WERI-Rb-1 (cell line): ENCODE measurements at regions not wholly inside any gene's neighbourhood (a gene's known extent, or its start where the extent isn't known, plus 50 kb on each side); places are given as distances from the start of the nearest gene placed in this dataset.
"Not testable (repeated sequence)": the region's sequence is repeated elsewhere in the genome, so short reads cannot be mapped to it uniquely, and the experiment has no call there.

Experiments
- DNase-seq: peaks from one replicate; pipeline ENCODE4 v3.0.0-alpha.2; 2020
- H3K27ac ChIP-seq: fragments of 250-450 bp; sonication (Bioruptor Pico); 2 replicates; pipeline ENCODE4 v1.5.1; 2020; ENCODE audit warnings: mild to moderate bottlenecking, moderate library complexity
- H3K27me3 ChIP-seq: fragments of 250-450 bp; sonication (Bioruptor Pico); 2 replicates; pipeline ENCODE4 v1.5.1; 2021; ENCODE audit warnings: mild to moderate bottlenecking, low read depth, moderate library complexity; ENCODE audit not compliant: insufficient read depth, severe bottlenecking
- H3K36me3 ChIP-seq: fragments of 250-450 bp; sonication (Bioruptor Pico); 2 replicates; pipeline ENCODE4 v1.5.1; 2020; ENCODE audit warnings: mild to moderate bottlenecking, moderate library complexity
- H3K4me3 ChIP-seq: 2 replicates; pipeline ENCODE4 v1.5.1; 2011; ENCODE audit warnings: low read depth, mild to moderate bottlenecking, control low read depth, low read length
- H3K9me3 ChIP-seq: fragments of 250-450 bp; sonication (Bioruptor Pico); 2 replicates; pipeline ENCODE4 v1.5.1; 2021; ENCODE audit warnings: mild to moderate bottlenecking, moderate library complexity; ENCODE audit not compliant: severe bottlenecking

DNA sequence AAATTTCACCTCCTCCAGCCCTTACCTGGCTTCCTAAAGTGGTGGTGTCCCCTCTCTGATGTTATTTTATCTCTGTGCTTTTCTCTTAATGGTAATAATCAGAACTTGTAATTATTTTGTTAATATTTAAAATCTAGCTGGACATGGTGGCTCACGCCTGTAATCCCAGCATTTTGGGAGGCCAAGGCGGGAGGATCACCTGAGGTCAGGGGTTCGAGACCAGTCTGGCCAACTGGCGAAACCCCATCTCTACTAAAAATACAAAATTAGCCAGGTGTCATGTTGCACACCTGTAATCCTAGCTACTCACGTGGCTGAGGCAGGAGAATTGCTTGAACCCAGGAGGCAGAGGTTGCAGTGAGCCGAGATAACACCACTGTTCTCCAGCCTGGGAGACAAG lies 4780.8 kb upstream of the OR11H1 start:
- H3K27ac ChIP-seq, H3K27me3 ChIP-seq, H3K4me3 ChIP-seq, H3K9me3 ChIP-seq, DNase-seq, H3K36me3 ChIP-seq: not testable (repeated sequence)

DNA sequence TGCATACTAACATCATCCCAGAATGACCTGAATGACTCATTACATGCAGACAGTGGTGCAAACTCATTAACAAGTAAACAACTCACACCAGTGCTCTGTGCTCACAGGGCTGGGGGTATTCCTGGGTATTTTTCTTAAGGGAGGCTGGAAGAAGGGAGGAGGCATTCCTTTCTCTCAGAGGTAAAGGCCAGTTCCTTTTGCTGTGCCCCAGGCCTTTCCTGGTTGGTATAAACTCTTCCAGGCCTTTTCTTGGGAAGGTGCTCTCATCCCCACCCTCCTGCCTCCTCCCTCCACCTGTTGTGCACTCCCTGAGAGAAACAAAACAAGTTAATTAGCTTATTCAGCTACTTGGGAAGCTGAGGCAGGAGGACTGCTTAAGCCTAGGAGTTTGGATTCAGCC lies 4779.2 kb upstream of the OR11H1 start:
- not testable (repeated sequence) for H3K9me3 ChIP-seq

GRCh38 chr22:10749423-10749822 lies 4778.6 kb upstream of the OR11H1 start:
- not testable (repeated sequence) for H3K36me3 ChIP-seq, H3K27me3 ChIP-seq, H3K9me3 ChIP-seq, DNase-seq, H3K4me3 ChIP-seq, H3K27ac ChIP-seq

More for the DNA sequence above, 4779.2 kb upstream of the OR11H1 start:
- H3K4me3 ChIP-seq, DNase-seq, H3K27me3 ChIP-seq, H3K36me3 ChIP-seq, H3K27ac ChIP-seq: not testable (repeated sequence)

DNA sequence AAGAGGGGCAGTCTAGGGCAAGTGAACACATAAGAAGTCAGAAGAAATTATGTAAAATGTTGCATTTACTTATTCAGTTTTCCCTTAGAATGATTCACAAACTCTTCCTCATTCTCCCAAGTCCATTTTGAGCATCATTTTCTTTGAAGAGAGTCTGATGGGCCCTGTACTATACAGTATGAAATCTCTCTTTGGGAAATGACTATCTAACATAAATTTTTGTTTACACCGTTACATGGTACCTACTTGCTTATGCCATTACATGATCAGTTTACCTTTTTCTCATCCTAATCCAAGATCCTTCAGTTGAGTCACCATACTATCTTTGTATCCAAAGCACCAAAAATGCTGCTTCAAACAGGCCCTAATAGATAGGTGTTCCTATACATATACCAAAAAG lies 4774.4 kb upstream of the OR11H1 start:
- H3K36me3 ChIP-seq, H3K27me3 ChIP-seq, H3K9me3 ChIP-seq, H3K4me3 ChIP-seq, H3K27ac ChIP-seq, DNase-seq: not testable (repeated sequence)

DNA sequence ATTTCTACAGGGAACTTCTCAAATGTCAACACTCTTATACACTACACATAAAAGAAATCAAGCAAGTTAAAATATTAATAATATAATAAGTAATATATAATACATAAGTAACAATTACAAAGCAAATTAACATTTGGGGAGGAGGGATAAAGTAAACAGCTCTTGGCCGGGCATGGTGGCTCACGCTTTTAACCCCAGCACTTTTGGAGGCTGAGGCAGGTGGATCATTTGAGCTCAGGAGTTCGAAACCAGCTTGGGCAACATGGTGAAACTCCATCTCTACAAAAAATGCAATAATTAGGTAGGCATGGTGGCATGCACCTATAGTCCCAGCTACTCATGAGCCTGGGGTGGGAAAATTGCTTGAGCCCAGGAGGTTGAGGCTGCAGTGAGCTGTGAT lies 4772.6 kb upstream of the OR11H1 start:
- not testable (repeated sequence) for H3K9me3 ChIP-seq, H3K4me3 ChIP-seq, H3K36me3 ChIP-seq, H3K27ac ChIP-seq, DNase-seq, H3K27me3 ChIP-seq

DNA sequence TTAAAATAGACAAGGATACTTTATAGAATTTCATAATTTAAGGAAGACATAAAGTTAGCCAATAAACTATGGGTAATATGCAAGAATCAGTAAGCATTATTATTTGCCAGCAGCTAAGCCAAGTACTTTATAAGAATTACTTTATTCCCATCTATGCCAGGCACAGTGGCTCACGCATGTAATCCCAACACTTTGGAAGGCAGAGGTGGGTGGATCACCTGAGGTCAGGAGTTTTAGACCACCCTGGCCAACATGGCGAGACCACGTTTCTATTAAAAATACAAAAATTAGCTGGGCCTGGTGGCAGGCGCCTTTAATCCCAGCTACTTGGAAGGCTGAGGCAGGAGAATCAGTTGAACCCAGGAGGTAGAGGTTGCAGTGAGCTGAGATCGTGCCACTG lies 4767.6 kb upstream of the OR11H1 start:
- H3K9me3 ChIP-seq, DNase-seq, H3K27me3 ChIP-seq, H3K27ac ChIP-seq, H3K36me3 ChIP-seq, H3K4me3 ChIP-seq: not testable (repeated sequence)

- H3K4me3 ChIP-seq, H3K9me3 ChIP-seq, H3K27ac ChIP-seq, DNase-seq, H3K36me3 ChIP-seq, H3K27me3 ChIP-seq: not testable (repeated sequence)
Measured at GRCh38 chr22:10766320-10766719, 4761.7 kb upstream of the OR11H1 start.

GRCh38 chr22:10768875-10769274 lies 4759.1 kb upstream of the OR11H1 start:
- H3K9me3 ChIP-seq, DNase-seq, H3K27me3 ChIP-seq, H3K36me3 ChIP-seq, H3K4me3 ChIP-seq, H3K27ac ChIP-seq: not testable (repeated sequence)

DNA sequence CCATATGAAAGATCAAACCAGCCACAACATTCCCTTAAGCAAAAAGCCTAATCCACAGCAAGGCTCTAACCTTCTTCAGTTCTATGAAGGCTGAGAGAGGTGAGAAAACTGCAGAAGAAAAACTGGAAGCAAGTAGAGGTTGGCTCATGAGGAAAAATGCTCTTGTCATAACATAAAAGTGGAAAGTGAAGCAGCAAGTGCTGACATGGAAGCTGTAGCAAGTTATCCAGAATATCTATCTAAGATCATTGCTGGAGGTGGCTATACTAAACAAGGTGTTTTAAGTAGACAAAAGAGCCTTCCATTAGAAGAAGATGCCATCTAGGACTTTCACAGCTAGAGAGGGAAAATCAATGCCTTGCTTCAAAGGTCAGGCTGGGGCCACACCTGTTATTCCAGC lies 4756.2 kb upstream of the OR11H1 start:
- not testable (repeated sequence) for DNase-seq, H3K27ac ChIP-seq, H3K4me3 ChIP-seq, H3K36me3 ChIP-seq, H3K9me3 ChIP-seq, H3K27me3 ChIP-seq

GRCh38 chr22:10773341-10773740 lies 4754.7 kb upstream of the OR11H1 start:
- not testable (repeated sequence) for H3K9me3 ChIP-seq, DNase-seq, H3K27ac ChIP-seq, H3K36me3 ChIP-seq, H3K27me3 ChIP-seq, H3K4me3 ChIP-seq

DNA sequence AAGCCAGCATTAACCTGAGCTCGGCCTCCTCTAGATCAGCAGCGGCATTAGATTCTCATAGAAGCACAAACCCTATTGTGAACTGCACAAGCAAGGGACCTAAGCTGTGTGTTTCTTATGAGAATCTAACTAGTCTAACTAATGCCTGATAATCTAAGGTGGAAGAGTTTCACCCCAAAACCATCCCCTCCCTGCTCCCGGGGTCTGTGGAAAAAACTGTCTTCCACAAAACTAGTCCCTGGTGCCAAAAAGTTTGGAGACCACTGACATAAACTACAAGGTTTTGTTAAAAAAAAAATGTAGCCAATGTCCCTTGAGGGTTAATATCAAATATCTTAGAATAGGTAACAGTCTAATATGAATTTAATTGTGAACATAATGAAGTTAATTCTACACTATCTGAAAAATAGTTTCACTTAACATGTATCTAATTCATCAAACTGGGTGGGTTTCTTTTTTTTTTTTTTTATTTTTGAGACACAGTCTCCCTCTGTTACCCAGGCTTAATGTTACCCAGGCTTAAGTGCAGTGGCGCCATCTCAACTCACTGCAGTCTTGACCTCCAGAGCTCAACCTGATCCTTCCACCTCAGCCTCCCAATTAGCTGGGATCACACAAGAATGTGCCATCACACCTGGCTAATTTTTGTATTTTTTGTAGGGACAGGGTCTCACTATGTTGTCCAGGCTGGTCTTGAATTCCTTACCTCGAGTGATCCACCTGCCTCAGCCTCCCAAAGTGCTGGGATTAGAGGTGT lies 4752.2 kb upstream of the OR11H1 start:
- H3K36me3 ChIP-seq, H3K27ac ChIP-seq, DNase-seq, H3K9me3 ChIP-seq, H3K4me3 ChIP-seq, H3K27me3 ChIP-seq: not testable (repeated sequence)

DNA sequence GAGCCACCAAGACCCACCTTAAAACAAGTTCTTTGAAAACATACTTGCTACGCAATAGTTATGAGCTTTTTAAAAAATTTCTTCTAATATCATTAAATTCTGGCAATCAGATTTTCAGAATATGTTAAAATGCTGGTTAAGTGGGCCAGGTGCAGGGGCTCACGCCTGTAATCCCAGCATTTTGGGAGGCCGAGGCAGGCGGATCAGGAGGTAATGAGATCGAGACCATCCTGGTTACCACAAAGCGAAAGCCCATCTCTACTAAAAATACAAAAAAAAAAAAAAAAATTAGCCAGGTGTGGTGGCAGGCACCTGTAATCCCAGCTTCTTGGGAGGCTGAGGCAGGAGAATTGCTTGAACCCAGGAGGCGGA lies 4751.6 kb upstream of the OR11H1 start:
- H3K27ac ChIP-seq, DNase-seq, H3K9me3 ChIP-seq, H3K36me3 ChIP-seq, H3K4me3 ChIP-seq, H3K27me3 ChIP-seq: not testable (repeated sequence)

GRCh38 chr22:10777733-10778132 lies 4750.3 kb upstream of the OR11H1 start:
- not testable (repeated sequence) for H3K27me3 ChIP-seq, H3K27ac ChIP-seq, H3K9me3 ChIP-seq, H3K36me3 ChIP-seq, DNase-seq, H3K4me3 ChIP-seq
